ENCODE measurements at regions not wholly inside any gene's neighbourhood (a gene's known extent, or its start where the extent isn't known, plus 50 kb on each side); places are given as distances from the start of the nearest gene placed in this dataset.

DNA sequence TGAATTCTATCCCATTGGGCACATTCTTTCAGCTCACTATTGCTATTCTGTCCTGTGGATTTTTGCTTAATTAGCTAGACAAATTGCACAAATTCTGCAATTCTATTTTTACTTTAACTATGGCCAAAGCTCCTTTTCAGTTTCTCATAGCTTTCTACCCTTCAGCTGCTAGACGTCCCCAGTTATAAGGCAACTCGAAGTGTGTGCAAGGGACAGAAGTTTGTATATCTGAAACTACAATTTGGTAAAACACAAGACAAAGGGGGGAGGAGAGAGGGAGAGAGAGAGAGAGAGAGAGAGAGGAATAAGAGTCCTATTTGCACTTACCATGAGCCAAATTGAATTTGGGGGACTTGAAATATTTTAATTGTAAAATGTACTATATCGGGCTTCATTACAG lies 91.8 kb downstream of the SETD4 start:
- TF ChIP-seq POLR2A (IDR thresholded peaks at IDR 0.05): no peak
- TF ChIP-seq, protein P1, sequence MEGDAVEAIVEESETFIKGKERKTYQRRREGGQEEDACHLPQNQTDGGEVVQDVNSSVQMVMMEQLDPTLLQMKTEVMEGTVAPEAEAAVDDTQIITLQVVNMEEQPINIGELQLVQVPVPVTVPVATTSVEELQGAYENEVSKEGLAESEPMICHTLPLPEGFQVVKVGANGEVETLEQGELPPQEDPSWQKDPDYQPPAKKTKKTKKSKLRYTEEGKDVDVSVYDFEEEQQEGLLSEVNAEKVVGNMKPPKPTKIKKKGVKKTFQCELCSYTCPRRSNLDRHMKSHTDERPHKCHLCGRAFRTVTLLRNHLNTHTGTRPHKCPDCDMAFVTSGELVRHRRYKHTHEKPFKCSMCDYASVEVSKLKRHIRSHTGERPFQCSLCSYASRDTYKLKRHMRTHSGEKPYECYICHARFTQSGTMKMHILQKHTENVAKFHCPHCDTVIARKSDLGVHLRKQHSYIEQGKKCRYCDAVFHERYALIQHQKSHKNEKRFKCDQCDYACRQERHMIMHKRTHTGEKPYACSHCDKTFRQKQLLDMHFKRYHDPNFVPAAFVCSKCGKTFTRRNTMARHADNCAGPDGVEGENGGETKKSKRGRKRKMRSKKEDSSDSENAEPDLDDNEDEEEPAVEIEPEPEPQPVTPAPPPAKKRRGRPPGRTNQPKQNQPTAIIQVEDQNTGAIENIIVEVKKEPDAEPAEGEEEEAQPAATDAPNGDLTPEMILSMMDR (IDR thresholded peaks at IDR 0.05): no peak

Data from heart left ventricle (tissue), 13 donors.